ENCODE measurements at regions not wholly inside any gene's neighbourhood (a gene's known extent, or its start where the extent isn't known, plus 50 kb on each side); places are given as distances from the start of the nearest gene placed in this dataset.

DNA sequence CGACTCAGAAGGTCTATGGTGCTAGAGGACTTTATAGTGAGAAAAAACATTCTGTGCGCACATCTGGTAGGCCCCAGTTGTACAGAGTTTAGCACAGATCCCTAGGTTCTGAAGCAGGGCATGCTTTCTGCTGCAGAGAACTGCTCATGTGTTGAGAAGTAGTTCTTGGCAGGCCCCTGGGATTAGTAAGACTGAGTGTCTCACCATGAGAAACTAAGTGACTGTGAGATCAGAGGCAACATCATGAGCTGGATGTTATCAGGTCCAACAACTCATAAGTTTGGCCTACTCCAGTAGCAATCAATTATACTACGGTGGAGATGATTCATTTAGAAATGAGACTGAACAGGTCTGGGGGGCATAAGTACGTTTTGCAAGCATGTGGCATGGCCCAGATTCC, 507.4 kb upstream of the KLF12 start:
- H3K4me1 ChIP-seq (ENCODE audit: control insufficient read depth, insufficient read depth, low read length), result no peaks in the 10 kb centered on the region
- H3K27ac ChIP-seq (ENCODE audit: control insufficient read depth, insufficient read depth), result no peak overlapping the region
- ChIA-PET POLR2A (no interaction called here), RAD21 (ENCODE audit: unreplicated experiment) (no interaction called here), CTCF (no interaction called here), SMC1A (ENCODE audit: uncharacterized antibody, unreplicated experiment) (interaction anchor here (0.7 kb wide), 1 partner anchor 537 kb away, joined by 3 read pairs; no protein-coding TSS in a partner anchor)
- FAIRE-seq (no peak), DNase-seq (ENCODE audit: low read depth, low spot score) (no peak), ATAC-seq (no peak)
- no peaks in the 10 kb centered on the region for H3K36me3 ChIP-seq (ENCODE audit: control insufficient read depth in 2 of 2, insufficient read depth in 2 of 2, low read length in 1 of 2)
- BruUV-seq (replicated peaks), result no TSS peak
- H3K4me3 ChIP-seq, result no peak overlapping the region
- H3K79me2 ChIP-seq (ENCODE audit: control insufficient read depth, insufficient read depth, low read length), result no peaks in the 10 kb centered on the region
- no peak overlapping the region for H2AFZ ChIP-seq (ENCODE audit: control insufficient read depth, low read depth, low read length)
- WGBS (ENCODE audit: insufficient coverage, insufficient replicate concordance, low lambda C conversion rate, missing lambda C conversion rate), result 4% methylated on average over 4 of the region's 4 CpGs
- no peak overlapping the region for H3K4me2 ChIP-seq (ENCODE audit: control insufficient read depth, insufficient read depth)
- H4K20me1 ChIP-seq (ENCODE audit: control insufficient read depth, insufficient read depth), result no peaks in the 10 kb centered on the region
- intact Hi-C loops (cut with micrococcal nuclease; ENCODE audit: unreplicated experiment) (no loop called here), in situ Hi-C loops (cut with MboI) (no loop called here)
- TF ChIP-seq, protein P1, sequence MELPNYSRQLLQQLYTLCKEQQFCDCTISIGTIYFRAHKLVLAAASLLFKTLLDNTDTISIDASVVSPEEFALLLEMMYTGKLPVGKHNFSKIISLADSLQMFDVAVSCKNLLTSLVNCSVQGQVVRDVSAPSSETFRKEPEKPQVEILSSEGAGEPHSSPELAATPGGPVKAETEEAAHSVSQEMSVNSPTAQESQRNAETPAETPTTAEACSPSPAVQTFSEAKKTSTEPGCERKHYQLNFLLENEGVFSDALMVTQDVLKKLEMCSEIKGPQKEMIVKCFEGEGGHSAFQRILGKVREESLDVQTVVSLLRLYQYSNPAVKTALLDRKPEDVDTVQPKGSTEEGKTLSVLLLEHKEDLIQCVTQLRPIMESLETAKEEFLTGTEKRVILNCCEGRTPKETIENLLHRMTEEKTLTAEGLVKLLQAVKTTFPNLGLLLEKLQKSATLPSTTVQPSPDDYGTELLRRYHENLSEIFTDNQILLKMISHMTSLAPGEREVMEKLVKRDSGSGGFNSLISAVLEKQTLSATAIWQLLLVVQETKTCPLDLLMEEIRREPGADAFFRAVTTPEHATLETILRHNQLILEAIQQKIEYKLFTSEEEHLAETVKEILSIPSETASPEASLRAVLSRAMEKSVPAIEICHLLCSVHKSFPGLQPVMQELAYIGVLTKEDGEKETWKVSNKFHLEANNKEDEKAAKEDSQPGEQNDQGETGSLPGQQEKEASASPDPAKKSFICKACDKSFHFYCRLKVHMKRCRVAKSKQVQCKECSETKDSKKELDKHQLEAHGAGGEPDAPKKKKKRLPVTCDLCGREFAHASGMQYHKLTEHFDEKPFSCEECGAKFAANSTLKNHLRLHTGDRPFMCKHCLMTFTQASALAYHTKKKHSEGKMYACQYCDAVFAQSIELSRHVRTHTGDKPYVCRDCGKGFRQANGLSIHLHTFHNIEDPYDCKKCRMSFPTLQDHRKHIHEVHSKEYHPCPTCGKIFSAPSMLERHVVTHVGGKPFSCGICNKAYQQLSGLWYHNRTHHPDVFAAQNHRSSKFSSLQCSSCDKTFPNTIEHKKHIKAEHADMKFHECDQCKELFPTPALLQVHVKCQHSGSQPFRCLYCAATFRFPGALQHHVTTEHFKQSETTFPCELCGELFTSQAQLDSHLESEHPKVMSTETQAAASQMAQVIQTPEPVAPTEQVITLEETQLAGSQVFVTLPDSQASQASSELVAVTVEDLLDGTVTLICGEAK (IDR thresholded peaks at IDR 0.05; ENCODE audit: borderline replicate concordance), result no peak
- TF ChIP-seq NRF1 (conservative IDR thresholded peaks at IDR 0.05; ENCODE audit: low read depth, low read length) (no peak), JUND (IDR thresholded peaks at IDR 0.05; ENCODE audit: low read depth, low read length) (no peak), SUPT20H (IDR thresholded peaks at IDR 0.05; ENCODE audit: borderline replicate concordance, control insufficient read depth, low read depth, low read length) (no peak), PBX3 (IDR thresholded peaks at IDR 0.05; ENCODE audit: insufficient replicate concordance, low read depth, low read length) (no peak), POLR2AphosphoS2 (IDR thresholded peaks at IDR 0.05; ENCODE audit: low read depth, low read length) (no peak), TCF12 (IDR thresholded peaks at IDR 0.05; ENCODE audit: low read depth, low read length) (no peak), YBX1 (IDR thresholded peaks at IDR 0.05) (no peak), CREB1 (IDR thresholded peaks at IDR 0.05; ENCODE audit: low read depth) (no peak), CHD2 (IDR thresholded peaks at IDR 0.05; ENCODE audit: borderline replicate concordance, low read depth, low read length) (no peak), NR2C1 (IDR thresholded peaks at IDR 0.05) (no peak), ESRRA (IDR thresholded peaks at IDR 0.05; ENCODE audit: low read length) (no peak), ZBED1 (IDR thresholded peaks at IDR 0.05; ENCODE audit: borderline replicate concordance) (no peak), E2F4 (IDR thresholded peaks at IDR 0.05; ENCODE audit: low read depth, low read length) (no peak), PAX8 (IDR thresholded peaks at IDR 0.05) (no peak), SIX5 (IDR thresholded peaks at IDR 0.05; ENCODE audit: low read depth, low read length, severe bottlenecking) (no peak)
- H3K9me3 ChIP-seq (replicated peaks; ENCODE audit: control insufficient read depth, insufficient read depth, low read length), result no peaks in the 10 kb centered on the region
- peaks cover 0 to 2% of the 10 kb centered on the region in 2 experiments; a peak in 2 of 4 replicates for H3K27me3 ChIP-seq (replicated peaks in 1 of 2; ENCODE audit: control insufficient read depth in 2 of 2, insufficient read depth in 2 of 2, low read length in 1 of 2)
- no peak overlapping the region for H3K9ac ChIP-seq (ENCODE audit: control insufficient read depth, insufficient read depth, low read length)
